ENCODE measurements at regions not wholly inside any gene's neighbourhood (a gene's known extent, or its start where the extent isn't known, plus 50 kb on each side); places are given as distances from the start of the nearest gene placed in this dataset.

DNA sequence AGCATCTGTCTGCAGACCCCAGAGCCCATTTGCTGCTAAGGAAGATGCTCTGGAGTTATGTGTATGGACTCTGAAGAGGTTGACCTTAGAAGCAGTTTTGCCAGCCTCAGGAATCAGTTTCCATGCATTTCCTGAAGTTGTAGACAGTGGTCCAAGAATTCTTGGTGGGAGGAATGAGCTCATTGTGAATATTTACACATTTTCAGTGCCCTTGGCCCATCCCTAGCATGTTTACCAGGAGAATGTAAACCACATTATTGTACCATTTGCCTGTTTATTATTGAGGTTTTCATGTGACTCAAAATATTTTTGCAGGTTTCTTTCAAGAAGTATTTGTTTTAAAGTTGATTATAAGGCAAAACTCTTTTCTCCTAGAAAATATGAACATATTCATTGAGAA is 93.8 kb downstream of the NXNL2 start (continued):
- TF ChIP-seq, protein P1, sequence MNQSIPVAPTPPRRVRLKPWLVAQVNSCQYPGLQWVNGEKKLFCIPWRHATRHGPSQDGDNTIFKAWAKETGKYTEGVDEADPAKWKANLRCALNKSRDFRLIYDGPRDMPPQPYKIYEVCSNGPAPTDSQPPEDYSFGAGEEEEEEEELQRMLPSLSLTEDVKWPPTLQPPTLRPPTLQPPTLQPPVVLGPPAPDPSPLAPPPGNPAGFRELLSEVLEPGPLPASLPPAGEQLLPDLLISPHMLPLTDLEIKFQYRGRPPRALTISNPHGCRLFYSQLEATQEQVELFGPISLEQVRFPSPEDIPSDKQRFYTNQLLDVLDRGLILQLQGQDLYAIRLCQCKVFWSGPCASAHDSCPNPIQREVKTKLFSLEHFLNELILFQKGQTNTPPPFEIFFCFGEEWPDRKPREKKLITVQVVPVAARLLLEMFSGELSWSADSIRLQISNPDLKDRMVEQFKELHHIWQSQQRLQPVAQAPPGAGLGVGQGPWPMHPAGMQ (IDR thresholded peaks at IDR 0.05; ENCODE audit: borderline replicate concordance): no peak
- TF ChIP-seq IKZF1 (conservative IDR thresholded peaks at IDR 0.05): no peak
- TF ChIP-seq, protein P2, sequence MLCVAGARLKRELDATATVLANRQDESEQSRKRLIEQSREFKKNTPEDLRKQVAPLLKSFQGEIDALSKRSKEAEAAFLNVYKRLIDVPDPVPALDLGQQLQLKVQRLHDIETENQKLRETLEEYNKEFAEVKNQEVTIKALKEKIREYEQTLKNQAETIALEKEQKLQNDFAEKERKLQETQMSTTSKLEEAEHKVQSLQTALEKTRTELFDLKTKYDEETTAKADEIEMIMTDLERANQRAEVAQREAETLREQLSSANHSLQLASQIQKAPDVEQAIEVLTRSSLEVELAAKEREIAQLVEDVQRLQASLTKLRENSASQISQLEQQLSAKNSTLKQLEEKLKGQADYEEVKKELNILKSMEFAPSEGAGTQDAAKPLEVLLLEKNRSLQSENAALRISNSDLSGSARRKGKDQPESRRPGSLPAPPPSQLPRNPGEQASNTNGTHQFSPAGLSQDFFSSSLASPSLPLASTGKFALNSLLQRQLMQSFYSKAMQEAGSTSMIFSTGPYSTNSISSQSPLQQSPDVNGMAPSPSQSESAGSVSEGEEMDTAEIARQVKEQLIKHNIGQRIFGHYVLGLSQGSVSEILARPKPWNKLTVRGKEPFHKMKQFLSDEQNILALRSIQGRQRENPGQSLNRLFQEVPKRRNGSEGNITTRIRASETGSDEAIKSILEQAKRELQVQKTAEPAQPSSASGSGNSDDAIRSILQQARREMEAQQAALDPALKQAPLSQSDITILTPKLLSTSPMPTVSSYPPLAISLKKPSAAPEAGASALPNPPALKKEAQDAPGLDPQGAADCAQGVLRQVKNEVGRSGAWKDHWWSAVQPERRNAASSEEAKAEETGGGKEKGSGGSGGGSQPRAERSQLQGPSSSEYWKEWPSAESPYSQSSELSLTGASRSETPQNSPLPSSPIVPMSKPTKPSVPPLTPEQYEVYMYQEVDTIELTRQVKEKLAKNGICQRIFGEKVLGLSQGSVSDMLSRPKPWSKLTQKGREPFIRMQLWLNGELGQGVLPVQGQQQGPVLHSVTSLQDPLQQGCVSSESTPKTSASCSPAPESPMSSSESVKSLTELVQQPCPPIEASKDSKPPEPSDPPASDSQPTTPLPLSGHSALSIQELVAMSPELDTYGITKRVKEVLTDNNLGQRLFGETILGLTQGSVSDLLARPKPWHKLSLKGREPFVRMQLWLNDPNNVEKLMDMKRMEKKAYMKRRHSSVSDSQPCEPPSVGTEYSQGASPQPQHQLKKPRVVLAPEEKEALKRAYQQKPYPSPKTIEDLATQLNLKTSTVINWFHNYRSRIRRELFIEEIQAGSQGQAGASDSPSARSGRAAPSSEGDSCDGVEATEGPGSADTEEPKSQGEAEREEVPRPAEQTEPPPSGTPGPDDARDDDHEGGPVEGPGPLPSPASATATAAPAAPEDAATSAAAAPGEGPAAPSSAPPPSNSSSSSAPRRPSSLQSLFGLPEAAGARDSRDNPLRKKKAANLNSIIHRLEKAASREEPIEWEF (IDR thresholded peaks at IDR 0.05; ENCODE audit: insufficient replicate concordance, low read depth, low read length): no peak
- no peak for TF ChIP-seq SRF (IDR thresholded peaks at IDR 0.05; ENCODE audit: low read depth in 2 of 2, low read length in 2 of 2)
- TF ChIP-seq RFX5 (IDR thresholded peaks at IDR 0.05; ENCODE audit: low read depth, low read length): no peak
- TF ChIP-seq, protein P3, sequence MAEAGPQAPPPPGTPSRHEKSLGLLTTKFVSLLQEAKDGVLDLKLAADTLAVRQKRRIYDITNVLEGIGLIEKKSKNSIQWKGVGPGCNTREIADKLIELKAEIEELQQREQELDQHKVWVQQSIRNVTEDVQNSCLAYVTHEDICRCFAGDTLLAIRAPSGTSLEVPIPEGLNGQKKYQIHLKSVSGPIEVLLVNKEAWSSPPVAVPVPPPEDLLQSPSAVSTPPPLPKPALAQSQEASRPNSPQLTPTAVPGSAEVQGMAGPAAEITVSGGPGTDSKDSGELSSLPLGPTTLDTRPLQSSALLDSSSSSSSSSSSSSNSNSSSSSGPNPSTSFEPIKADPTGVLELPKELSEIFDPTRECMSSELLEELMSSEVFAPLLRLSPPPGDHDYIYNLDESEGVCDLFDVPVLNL (IDR thresholded peaks at IDR 0.05; ENCODE audit: low read depth, low read length): no peak
- TF ChIP-seq, protein P4, sequence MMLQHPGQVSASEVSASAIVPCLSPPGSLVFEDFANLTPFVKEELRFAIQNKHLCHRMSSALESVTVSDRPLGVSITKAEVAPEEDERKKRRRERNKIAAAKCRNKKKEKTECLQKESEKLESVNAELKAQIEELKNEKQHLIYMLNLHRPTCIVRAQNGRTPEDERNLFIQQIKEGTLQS (IDR thresholded peaks at IDR 0.05; ENCODE audit: borderline replicate concordance, extremely low read depth, low read depth, low read length): no peak
- TF ChIP-seq ZNF24 (IDR thresholded peaks at IDR 0.05): no peak
- TF ChIP-seq, protein P5, sequence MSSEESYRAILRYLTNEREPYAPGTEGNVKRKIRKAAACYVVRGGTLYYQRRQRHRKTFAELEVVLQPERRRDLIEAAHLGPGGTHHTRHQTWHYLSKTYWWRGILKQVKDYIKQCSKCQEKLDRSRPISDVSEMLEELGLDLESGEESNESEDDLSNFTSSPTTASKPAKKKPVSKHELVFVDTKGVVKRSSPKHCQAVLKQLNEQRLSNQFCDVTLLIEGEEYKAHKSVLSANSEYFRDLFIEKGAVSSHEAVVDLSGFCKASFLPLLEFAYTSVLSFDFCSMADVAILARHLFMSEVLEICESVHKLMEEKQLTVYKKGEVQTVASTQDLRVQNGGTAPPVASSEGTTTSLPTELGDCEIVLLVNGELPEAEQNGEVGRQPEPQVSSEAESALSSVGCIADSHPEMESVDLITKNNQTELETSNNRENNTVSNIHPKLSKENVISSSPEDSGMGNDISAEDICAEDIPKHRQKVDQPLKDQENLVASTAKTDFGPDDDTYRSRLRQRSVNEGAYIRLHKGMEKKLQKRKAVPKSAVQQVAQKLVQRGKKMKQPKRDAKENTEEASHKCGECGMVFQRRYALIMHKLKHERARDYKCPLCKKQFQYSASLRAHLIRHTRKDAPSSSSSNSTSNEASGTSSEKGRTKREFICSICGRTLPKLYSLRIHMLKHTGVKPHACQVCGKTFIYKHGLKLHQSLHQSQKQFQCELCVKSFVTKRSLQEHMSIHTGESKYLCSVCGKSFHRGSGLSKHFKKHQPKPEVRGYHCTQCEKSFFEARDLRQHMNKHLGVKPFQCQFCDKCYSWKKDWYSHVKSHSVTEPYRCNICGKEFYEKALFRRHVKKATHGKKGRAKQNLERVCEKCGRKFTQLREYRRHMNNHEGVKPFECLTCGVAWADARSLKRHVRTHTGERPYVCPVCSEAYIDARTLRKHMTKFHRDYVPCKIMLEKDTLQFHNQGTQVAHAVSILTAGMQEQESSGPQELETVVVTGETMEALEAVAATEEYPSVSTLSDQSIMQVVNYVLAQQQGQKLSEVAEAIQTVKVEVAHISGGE (CRISPR knock-in tag; IDR thresholded peaks at IDR 0.05): no peak
- no peak for TF ChIP-seq KAT2A (conservative IDR thresholded peaks at IDR 0.05; ENCODE audit: control insufficient read depth, low read depth, low read length)
- no peak for TF ChIP-seq PML (IDR thresholded peaks at IDR 0.05; ENCODE audit: low read length)
- TF ChIP-seq, protein P6, sequence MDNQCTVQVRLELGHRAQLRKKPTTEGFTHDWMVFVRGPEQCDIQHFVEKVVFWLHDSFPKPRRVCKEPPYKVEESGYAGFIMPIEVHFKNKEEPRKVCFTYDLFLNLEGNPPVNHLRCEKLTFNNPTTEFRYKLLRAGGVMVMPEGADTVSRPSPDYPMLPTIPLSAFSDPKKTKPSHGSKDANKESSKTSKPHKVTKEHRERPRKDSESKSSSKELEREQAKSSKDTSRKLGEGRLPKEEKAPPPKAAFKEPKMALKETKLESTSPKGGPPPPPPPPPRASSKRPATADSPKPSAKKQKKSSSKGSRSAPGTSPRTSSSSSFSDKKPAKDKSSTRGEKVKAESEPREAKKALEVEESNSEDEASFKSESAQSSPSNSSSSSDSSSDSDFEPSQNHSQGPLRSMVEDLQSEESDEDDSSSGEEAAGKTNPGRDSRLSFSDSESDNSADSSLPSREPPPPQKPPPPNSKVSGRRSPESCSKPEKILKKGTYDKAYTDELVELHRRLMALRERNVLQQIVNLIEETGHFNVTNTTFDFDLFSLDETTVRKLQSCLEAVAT (IDR thresholded peaks at IDR 0.05): no peak
